ENCODE measurements at regions not wholly inside any gene's neighbourhood (a gene's known extent, or its start where the extent isn't known, plus 50 kb on each side); places are given as distances from the start of the nearest gene placed in this dataset.

DNA sequence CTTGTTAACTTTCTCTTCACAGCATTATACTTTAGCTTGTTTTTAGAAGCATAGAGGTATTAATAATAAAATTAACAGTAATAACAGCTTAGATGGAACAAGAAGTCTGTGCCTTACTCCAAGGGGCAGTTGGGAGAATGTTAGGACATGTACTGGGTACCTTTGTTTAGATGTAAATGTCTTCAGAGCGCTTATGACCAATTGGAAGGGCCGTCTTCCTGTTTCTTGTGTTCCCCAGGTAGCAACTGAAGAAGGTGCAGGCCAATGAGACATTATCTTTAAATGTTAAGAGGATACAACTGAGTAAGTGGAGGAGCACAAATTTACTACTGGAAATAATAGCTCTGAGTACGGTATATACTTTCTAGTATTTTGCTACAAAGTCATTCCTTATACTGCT, 180.9 kb upstream of the SYT1 start:
- POLR2A ChIA-PET (ENCODE audit: partially characterized antibody), result no interaction called here
- CTCF ChIA-PET (ENCODE audit: partially characterized antibody), result no interaction called here
- Histone ChIP-seq H3K9me3 (ENCODE audit: control insufficient read depth in 1 of 2, low read length in 2 of 2) (no peaks in the 10 kb centered on the region), H3K27ac (ENCODE audit: low read depth, low read length) (no peak overlapping the region), H3K36me3 (ENCODE audit: insufficient read depth, low read length) (no peaks in the 10 kb centered on the region), H3K4me3 (ENCODE audit: low read length in 2 of 2) (no peak overlapping the region), H3K4me1 (ENCODE audit: insufficient read depth, low read length) (no peaks in the 10 kb centered on the region), H3K27me3 (ENCODE audit: insufficient read depth, low read length) (no peaks in the 10 kb centered on the region)
- intact Hi-C loops (cut with micrococcal nuclease), result no loop called here
- Mint-ChIP-seq H3K27me3 (no peaks in the 10 kb centered on the region), H3K4me3 (no peak overlapping the region), H3K36me3 (no peaks in the 10 kb centered on the region), H3K9me3 (peaks cover 0 to 9% (median 4%) of the 10 kb centered on the region in 8 donors), H3K4me1 (no peaks in the 10 kb centered on the region), H3K27ac (no peak overlapping the region)
- DNase-seq, result no peak

DNA sequence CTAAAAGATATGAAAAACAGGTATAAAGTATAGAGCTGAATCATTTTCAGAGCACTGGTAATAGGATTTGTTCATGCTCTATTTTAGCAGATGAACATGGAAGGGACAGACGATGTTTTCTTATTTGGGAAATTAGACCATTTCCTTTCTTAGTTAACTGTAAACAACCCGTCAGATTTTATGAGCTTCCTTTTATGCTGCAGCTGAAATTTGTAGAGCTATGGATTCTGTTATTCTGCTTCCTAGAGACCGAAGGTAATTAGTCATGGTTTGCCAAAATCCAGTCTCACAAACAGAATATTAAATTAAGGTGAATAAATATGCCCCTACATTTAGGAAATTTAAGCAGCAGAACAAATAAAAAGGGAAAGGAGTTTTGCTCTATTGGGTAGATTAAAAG, 180.2 kb upstream of the SYT1 start:
- H3K27me3 Mint-ChIP-seq, result no peaks in the 10 kb centered on the region
- no peak overlapping the region for H3K27ac Mint-ChIP-seq
- H3K36me3 Mint-ChIP-seq, result no peaks in the 10 kb centered on the region
- ChIA-PET POLR2A (ENCODE audit: partially characterized antibody) (no interaction called here), CTCF (ENCODE audit: partially characterized antibody) (no interaction called here)
- Histone ChIP-seq H3K27me3 (ENCODE audit: insufficient read depth, low read length) (no peaks in the 10 kb centered on the region), H3K4me3 (ENCODE audit: low read length in 2 of 2) (no peak overlapping the region), H3K36me3 (ENCODE audit: insufficient read depth, low read length) (no peaks in the 10 kb centered on the region), H3K9me3 (ENCODE audit: control insufficient read depth in 1 of 2, low read length in 2 of 2) (no peaks in the 10 kb centered on the region), H3K4me1 (ENCODE audit: insufficient read depth, low read length) (no peaks in the 10 kb centered on the region), H3K27ac (ENCODE audit: low read depth, low read length) (no peak overlapping the region)
- H3K9me3 Mint-ChIP-seq, result peaks cover 0 to 11% (median 5%) of the 10 kb centered on the region in 8 donors
- intact Hi-C loops (cut with micrococcal nuclease), result no loop called here
- H3K4me3 Mint-ChIP-seq, result no peak overlapping the region
- H3K4me1 Mint-ChIP-seq, result no peaks in the 10 kb centered on the region
- DNase-seq, result no peak

DNA sequence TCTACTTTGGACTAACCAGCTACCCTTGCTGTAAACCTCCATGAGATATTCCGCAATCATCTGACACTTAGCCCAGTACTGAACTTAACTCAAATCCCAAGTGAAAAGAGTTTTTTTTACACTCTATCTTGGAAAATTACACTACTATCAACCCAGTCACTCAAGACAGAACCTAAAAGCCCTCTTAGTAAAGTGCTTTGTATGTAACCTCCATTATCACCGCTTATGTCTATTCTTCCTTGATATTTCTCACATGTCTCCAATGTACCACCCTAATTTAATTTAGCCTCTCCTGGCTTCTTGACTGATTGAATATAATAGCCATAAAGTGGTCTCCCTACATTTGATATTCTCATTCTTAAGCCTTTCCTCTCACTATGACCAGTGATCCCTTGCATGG, 168.8 kb upstream of the SYT1 start:
- Histone ChIP-seq H3K4me3 (ENCODE audit: low read length in 2 of 2) (no peak overlapping the region), H3K4me1 (ENCODE audit: insufficient read depth, low read length) (no peaks in the 10 kb centered on the region), H3K27ac (ENCODE audit: low read depth, low read length) (no peak overlapping the region), H3K9me3 (ENCODE audit: control insufficient read depth in 1 of 2, low read length in 2 of 2) (no peaks in the 10 kb centered on the region), H3K36me3 (ENCODE audit: insufficient read depth, low read length) (no peaks in the 10 kb centered on the region), H3K27me3 (ENCODE audit: insufficient read depth, low read length) (no peaks in the 10 kb centered on the region)
- Mint-ChIP-seq H3K27me3 (no peaks in the 10 kb centered on the region), H3K4me3 (no peak overlapping the region), H3K27ac (no peak overlapping the region), H3K4me1 (no peaks in the 10 kb centered on the region), H3K9me3 (peaks cover 0 to 13% (median 6%) of the 10 kb centered on the region in 8 donors), H3K36me3 (no peaks in the 10 kb centered on the region)
- DNase-seq, result no peak
- CTCF ChIA-PET (ENCODE audit: partially characterized antibody), result no interaction called here
- POLR2A ChIA-PET (ENCODE audit: partially characterized antibody), result no interaction called here
- intact Hi-C loops (cut with micrococcal nuclease), result no loop called here

DNA sequence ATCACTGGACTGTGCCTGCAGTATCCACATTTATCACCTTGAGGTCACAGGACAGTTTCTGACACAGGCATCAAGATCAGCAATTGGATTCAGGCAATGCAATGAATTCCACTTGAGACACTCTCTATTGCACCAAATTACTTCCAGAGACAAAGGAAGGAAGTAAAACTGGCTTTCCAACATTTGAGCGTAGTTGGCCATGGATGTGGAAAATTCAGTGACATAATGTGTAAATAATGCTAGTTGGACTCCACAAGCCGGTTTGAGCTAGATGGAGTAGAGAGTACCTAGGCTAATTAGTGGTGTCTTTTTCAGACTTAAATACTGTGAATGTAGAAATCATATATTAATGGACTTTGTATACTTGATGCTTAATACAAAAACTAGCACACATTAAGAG, 168.3 kb upstream of the SYT1 start:
- Histone ChIP-seq H3K4me3 (ENCODE audit: low read length in 2 of 2) (no peak overlapping the region), H3K36me3 (ENCODE audit: insufficient read depth, low read length) (no peaks in the 10 kb centered on the region), H3K27ac (ENCODE audit: low read depth, low read length) (no peak overlapping the region), H3K9me3 (ENCODE audit: control insufficient read depth in 1 of 2, low read length in 2 of 2) (no peaks in the 10 kb centered on the region), H3K27me3 (ENCODE audit: insufficient read depth, low read length) (no peaks in the 10 kb centered on the region), H3K4me1 (ENCODE audit: insufficient read depth, low read length) (no peaks in the 10 kb centered on the region)
- H3K27me3 Mint-ChIP-seq, result no peaks in the 10 kb centered on the region
- intact Hi-C loops (cut with micrococcal nuclease), result no loop called here
- peak overlapping the region in 1 of 8 donors; percentile 27 for H3K4me3 Mint-ChIP-seq
- no peaks in the 10 kb centered on the region for H3K4me1 Mint-ChIP-seq
- DNase-seq, result no peak
- ChIA-PET CTCF (ENCODE audit: partially characterized antibody) (no interaction called here), POLR2A (ENCODE audit: partially characterized antibody) (no interaction called here)
- H3K36me3 Mint-ChIP-seq, result no peaks in the 10 kb centered on the region
- H3K27ac Mint-ChIP-seq, result no peak overlapping the region
- peaks cover 0 to 13% (median 6%) of the 10 kb centered on the region in 8 donors for H3K9me3 Mint-ChIP-seq

DNA sequence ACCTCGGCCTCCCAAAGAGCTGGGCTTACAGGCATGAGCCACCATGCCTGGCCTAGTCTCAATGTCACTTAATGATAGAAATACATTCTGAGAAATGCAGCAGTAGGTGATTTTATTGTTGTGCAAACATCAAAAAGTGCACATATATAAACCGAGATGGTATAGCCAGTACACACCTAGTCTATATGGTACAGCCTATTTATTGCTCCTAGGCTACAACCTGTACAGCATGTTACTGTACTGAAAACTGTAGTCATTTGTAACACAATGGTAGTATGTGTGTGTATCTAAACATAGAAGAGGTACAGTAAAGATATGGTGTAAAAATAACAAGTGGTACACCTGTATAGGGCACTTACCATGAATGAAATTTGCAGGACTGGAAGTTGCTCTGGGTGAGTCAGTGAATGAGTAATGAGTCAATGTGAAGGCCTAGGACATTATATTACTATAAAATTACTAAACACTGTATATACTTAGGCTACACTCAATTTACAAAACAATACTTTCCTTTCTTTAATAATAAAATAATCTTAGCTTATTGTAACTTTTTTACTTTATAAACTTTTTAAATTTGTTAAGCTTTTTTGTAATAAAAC, 166.7 kb upstream of the SYT1 start:
- H3K36me3 ChIP-seq (ENCODE audit: insufficient read depth, low read length), result no peaks in the 10 kb centered on the region
- Mint-ChIP-seq H3K36me3 (no peaks in the 10 kb centered on the region), H3K4me1 (no peaks in the 10 kb centered on the region), H3K9me3 (peaks cover 0 to 13% (median 5%) of the 10 kb centered on the region in 8 donors), H3K27ac (no peak overlapping the region), H3K27me3 (no peaks in the 10 kb centered on the region), H3K4me3 (no peak overlapping the region)
- no peak overlapping the region for H3K27ac ChIP-seq (ENCODE audit: low read depth, low read length)
- H3K27me3 ChIP-seq (ENCODE audit: insufficient read depth, low read length), result no peaks in the 10 kb centered on the region
- H3K4me3 ChIP-seq (ENCODE audit: low read length in 2 of 2), result no peak overlapping the region
- ChIA-PET CTCF (ENCODE audit: partially characterized antibody) (no interaction called here), POLR2A (ENCODE audit: partially characterized antibody) (no interaction called here)
- DNase-seq, result no peak
- H3K4me1 ChIP-seq (ENCODE audit: insufficient read depth, low read length), result no peaks in the 10 kb centered on the region
- intact Hi-C loops (cut with micrococcal nuclease), result no loop called here
- no peaks in the 10 kb centered on the region for H3K9me3 ChIP-seq (ENCODE audit: control insufficient read depth in 1 of 2, low read length in 2 of 2)

DNA sequence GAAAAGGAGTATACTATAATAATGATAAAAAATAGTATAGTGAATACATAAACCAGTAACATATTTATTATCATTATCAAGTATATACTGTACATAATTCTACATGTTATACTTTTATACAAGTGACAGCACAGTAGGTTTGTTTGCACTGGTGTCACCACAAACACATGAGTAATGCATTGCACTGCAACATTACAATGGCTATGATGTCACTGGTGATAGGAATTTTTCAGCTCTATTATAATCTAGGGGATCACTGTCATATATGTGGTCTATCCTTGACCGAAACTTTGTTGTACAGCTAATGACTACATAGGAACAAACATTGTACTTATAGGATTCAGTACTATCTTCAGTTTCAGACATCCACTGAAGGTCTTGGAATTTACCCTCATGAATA, 165.8 kb upstream of the SYT1 start:
- Mint-ChIP-seq H3K36me3 (no peaks in the 10 kb centered on the region), H3K27me3 (no peaks in the 10 kb centered on the region), H3K9me3 (peaks cover 0 to 18% (median 6%) of the 10 kb centered on the region in 8 donors), H3K4me1 (no peaks in the 10 kb centered on the region), H3K4me3 (no peak overlapping the region), H3K27ac (no peak overlapping the region)
- Histone ChIP-seq H3K9me3 (ENCODE audit: control insufficient read depth in 1 of 2, low read length in 2 of 2) (no peaks in the 10 kb centered on the region), H3K27ac (ENCODE audit: low read depth, low read length) (no peak overlapping the region), H3K36me3 (ENCODE audit: insufficient read depth, low read length) (no peaks in the 10 kb centered on the region), H3K4me3 (ENCODE audit: low read length in 2 of 2) (no peak overlapping the region), H3K4me1 (ENCODE audit: insufficient read depth, low read length) (no peaks in the 10 kb centered on the region), H3K27me3 (ENCODE audit: insufficient read depth, low read length) (no peaks in the 10 kb centered on the region)
- intact Hi-C loops (cut with micrococcal nuclease), result no loop called here
- CTCF ChIA-PET (ENCODE audit: partially characterized antibody), result no interaction called here
- DNase-seq, result no peak
- POLR2A ChIA-PET (ENCODE audit: partially characterized antibody), result no interaction called here

DNA sequence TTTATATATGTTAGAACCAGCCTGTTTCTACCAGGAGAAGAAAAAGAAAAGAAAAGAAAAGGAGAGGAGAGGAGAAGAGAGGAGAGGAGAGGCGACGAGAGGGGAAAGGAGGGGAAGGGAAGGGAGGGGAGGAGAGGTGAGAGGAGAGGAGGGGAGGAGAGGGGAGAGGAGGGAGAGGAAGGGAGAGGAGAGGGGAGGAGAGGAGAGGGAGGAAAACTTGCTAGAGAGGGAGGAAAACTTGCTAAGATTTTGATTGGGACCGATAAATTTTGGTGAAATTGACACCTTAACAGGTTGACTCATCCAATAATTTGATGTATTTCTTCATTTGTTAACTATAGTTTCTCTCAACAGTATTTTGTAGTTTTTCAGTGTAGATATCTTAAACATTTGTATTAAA, 164.0 kb upstream of the SYT1 start:
- DNase-seq, result no peak
- H3K9me3 ChIP-seq (ENCODE audit: control insufficient read depth in 1 of 2, low read length in 2 of 2), result no peaks in the 10 kb centered on the region
- Mint-ChIP-seq H3K27ac (no peak overlapping the region), H3K36me3 (no peaks in the 10 kb centered on the region), H3K4me3 (no peak overlapping the region), H3K4me1 (no peaks in the 10 kb centered on the region), H3K27me3 (no peaks in the 10 kb centered on the region), H3K9me3 (peaks cover 0 to 17% (median 6%) of the 10 kb centered on the region in 8 donors)
- intact Hi-C loops (cut with micrococcal nuclease), result no loop called here
- no peak overlapping the region for H3K27ac ChIP-seq (ENCODE audit: low read depth, low read length)
- ChIA-PET POLR2A (ENCODE audit: partially characterized antibody) (no interaction called here), CTCF (ENCODE audit: partially characterized antibody) (no interaction called here)
- H3K36me3 ChIP-seq (ENCODE audit: insufficient read depth, low read length), result no peaks in the 10 kb centered on the region
- H3K4me3 ChIP-seq (ENCODE audit: low read length in 2 of 2), result no peak overlapping the region
- H3K4me1 ChIP-seq (ENCODE audit: insufficient read depth, low read length), result no peaks in the 10 kb centered on the region
- no peaks in the 10 kb centered on the region for H3K27me3 ChIP-seq (ENCODE audit: insufficient read depth, low read length)
